Kidney (tissue), 13 donors: ENCODE measurements at regions not wholly inside any gene's neighbourhood (a gene's known extent, or its start where the extent isn't known, plus 50 kb on each side); places are given as distances from the start of the nearest gene placed in this dataset.

ENCODE experiments used
- DNase-seq, 5 donors: peaks; one replicate each; pipeline ENCODE4 v3.0.0-alpha.2; 2013 to 2020
- FAIRE-seq: peaks from 2 replicates; lab custom pipeline; 2012; peaks lifted over from hg19 to GRCh38; lab: Jason Lieb, UNC
- H3K27ac ChIP-seq, 2 donors: one replicate each; pipeline ENCODE4 v1.7.0; 2013; ENCODE audit warnings: low read depth in 2 of 2, low read length in 2 of 2, inconsistent platforms in 1 of 2
- H3K27me3 ChIP-seq: one replicate; pipeline ENCODE4 v1.7.1; 2013; ENCODE audit warnings: low read length, inconsistent platforms; ENCODE audit not compliant: control insufficient read depth, insufficient read depth
- H3K36me3 ChIP-seq, 3 donors: one replicate each; pipeline versions ENCODE4 v1.7.0 to v1.7.1; 2013; ENCODE audit warnings: low read length in 3 of 3, control low read depth in 1 of 3, inconsistent platforms in 1 of 3; ENCODE audit not compliant: insufficient read depth in 3 of 3, control insufficient read depth in 2 of 3
- H3K4me1 ChIP-seq, 3 donors: one replicate each; pipeline versions ENCODE4 v1.7.0 to v1.7.1; 2013; ENCODE audit warnings: low read length in 3 of 3, inconsistent platforms in 1 of 3, low read depth in 1 of 3; ENCODE audit not compliant: control insufficient read depth in 2 of 3, insufficient read depth in 2 of 3
- H3K4me3 ChIP-seq, 3 donors: one replicate each; pipeline versions ENCODE4 v1.7.0 to v1.8.1; 2013; ENCODE audit warnings: low read length in 3 of 3, control low read depth in 1 of 3, inconsistent platforms in 1 of 3
- H3K9ac ChIP-seq, 3 donors: one replicate each; pipeline versions ENCODE4 v1.7.0 to v1.7.1; 2013; ENCODE audit warnings: low read length in 3 of 3, control low read depth in 1 of 3, inconsistent platforms in 1 of 3
- H3K9me3 ChIP-seq, 3 donors: one replicate each; pipeline versions ENCODE4 v1.7.0 to v1.7.1; 2013; ENCODE audit warnings: low read length in 3 of 3, control low read depth in 1 of 3, inconsistent platforms in 1 of 3; ENCODE audit not compliant: control insufficient read depth in 2 of 3, insufficient read depth in 1 of 3
- intact Hi-C: fragments of 100-400 bp; cut with DNase I; formaldehyde crosslinking; loops from one replicate; pipeline ENCODE4 v1.11.1; 2022
- TF ChIP-seq, protein P1 (sequence below): IDR thresholded peaks from 3 replicates; pipeline ENCODE4 v1.5.1; 2012; ENCODE audit warnings: mild to moderate bottlenecking, moderate library complexity, borderline replicate concordance; ENCODE audit not compliant: insufficient read depth; ENCODE audit errors: extremely low read depth
- donor health status: control.
- donor health status: control.
- donor health status: control.
- donor health status: control.
- donor health status: control.
- donor health status: DM: yes; HTN: yes; CAD: no.
- donor health status: Normal renal cell carcinoma (clear cell type).

DNA sequence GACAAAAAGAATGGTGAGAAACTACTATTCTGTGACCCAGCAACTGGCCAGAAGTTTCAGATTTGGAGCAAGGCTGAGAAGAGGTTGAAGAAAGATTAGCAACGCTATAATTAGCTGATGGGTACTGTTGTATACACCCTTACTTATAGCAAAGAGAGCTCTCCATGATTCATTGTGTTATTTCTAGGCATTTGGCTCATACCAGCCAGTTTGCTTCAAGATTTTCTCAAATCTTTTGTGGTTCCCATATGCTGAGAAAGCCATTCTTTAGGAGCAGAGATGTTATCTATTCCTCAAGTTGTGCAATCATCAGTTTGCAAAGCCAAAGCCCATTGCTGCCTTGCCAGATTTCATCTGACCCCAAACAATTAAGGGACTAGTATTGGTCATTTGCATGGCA is 179.4 kb downstream of the ETS1 start:
- TF ChIP-seq, protein P1, sequence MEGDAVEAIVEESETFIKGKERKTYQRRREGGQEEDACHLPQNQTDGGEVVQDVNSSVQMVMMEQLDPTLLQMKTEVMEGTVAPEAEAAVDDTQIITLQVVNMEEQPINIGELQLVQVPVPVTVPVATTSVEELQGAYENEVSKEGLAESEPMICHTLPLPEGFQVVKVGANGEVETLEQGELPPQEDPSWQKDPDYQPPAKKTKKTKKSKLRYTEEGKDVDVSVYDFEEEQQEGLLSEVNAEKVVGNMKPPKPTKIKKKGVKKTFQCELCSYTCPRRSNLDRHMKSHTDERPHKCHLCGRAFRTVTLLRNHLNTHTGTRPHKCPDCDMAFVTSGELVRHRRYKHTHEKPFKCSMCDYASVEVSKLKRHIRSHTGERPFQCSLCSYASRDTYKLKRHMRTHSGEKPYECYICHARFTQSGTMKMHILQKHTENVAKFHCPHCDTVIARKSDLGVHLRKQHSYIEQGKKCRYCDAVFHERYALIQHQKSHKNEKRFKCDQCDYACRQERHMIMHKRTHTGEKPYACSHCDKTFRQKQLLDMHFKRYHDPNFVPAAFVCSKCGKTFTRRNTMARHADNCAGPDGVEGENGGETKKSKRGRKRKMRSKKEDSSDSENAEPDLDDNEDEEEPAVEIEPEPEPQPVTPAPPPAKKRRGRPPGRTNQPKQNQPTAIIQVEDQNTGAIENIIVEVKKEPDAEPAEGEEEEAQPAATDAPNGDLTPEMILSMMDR, result no peak
- Histone ChIP-seq H3K9ac (no peak overlapping the region), H3K27ac (no peak overlapping the region), H3K36me3 (no peaks in the 10 kb centered on the region), H3K9me3 (no peaks in the 10 kb centered on the region), H3K27me3 (no peaks in the 10 kb centered on the region), H3K4me1 (peaks cover 0 to 10% (median 0%) of the 10 kb centered on the region in 3 donors), H3K4me3 (no peak overlapping the region)
- FAIRE-seq, result no peak
- intact Hi-C loops, result no loop called here
- DNase-seq, result no peak

- FAIRE-seq, result no peak
- H3K27ac ChIP-seq, result no peak overlapping the region
- DNase-seq, result peak in 2 of 5 donors; percentile 74 to 92
These were observed 181.4 kb downstream of the ETS1 start for GRCh38 chr11:128405714-128406662.

GRCh38 chr11:128405112-128405511 is 182.2 kb downstream of the ETS1 start:
- Histone ChIP-seq H3K4me3 (no peak overlapping the region), H3K27ac (no peak overlapping the region), H3K27me3 (no peaks in the 10 kb centered on the region), H3K9me3 (no peaks in the 10 kb centered on the region), H3K9ac (no peak overlapping the region), H3K36me3 (no peaks in the 10 kb centered on the region), H3K4me1 (no peaks in the 10 kb centered on the region)
- TF ChIP-seq, protein P1, result no peak
- intact Hi-C loops, result no loop called here
- DNase-seq (no peak), FAIRE-seq (no peak)

More at GRCh38 chr11:128405714-128406662, 181.4 kb downstream of the ETS1 start:
- Histone ChIP-seq H3K9ac (no peak overlapping the region), H3K4me3 (no peak overlapping the region), H3K4me1 (no peaks in the 10 kb centered on the region), H3K27me3 (no peaks in the 10 kb centered on the region), H3K9me3 (no peaks in the 10 kb centered on the region), H3K36me3 (no peaks in the 10 kb centered on the region)
- TF ChIP-seq, protein P1, result no peak
- intact Hi-C loops, result no loop called here
